ENCODE measurements at regions not wholly inside any gene's neighbourhood (a gene's known extent, or its start where the extent isn't known, plus 50 kb on each side); places are given as distances from the start of the nearest gene placed in this dataset.

GRCh38 chr11:56932572-56933220, 56.0 kb upstream of the OR5AK2 start:
- ChIA-PET POLR2A (no interaction called here), CTCF (no interaction called here)
- TF ChIP-seq, protein P1, sequence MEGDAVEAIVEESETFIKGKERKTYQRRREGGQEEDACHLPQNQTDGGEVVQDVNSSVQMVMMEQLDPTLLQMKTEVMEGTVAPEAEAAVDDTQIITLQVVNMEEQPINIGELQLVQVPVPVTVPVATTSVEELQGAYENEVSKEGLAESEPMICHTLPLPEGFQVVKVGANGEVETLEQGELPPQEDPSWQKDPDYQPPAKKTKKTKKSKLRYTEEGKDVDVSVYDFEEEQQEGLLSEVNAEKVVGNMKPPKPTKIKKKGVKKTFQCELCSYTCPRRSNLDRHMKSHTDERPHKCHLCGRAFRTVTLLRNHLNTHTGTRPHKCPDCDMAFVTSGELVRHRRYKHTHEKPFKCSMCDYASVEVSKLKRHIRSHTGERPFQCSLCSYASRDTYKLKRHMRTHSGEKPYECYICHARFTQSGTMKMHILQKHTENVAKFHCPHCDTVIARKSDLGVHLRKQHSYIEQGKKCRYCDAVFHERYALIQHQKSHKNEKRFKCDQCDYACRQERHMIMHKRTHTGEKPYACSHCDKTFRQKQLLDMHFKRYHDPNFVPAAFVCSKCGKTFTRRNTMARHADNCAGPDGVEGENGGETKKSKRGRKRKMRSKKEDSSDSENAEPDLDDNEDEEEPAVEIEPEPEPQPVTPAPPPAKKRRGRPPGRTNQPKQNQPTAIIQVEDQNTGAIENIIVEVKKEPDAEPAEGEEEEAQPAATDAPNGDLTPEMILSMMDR (IDR thresholded peaks at IDR 0.05; ENCODE audit: control extremely low read depth, extremely low read depth, low read depth, missing control alignments) = no peak
- DNase-seq (ENCODE audit: extremely low spot score) = no peak

- DNase-seq (ENCODE audit: extremely low spot score) = no peak
- POLR2A ChIA-PET = no interaction called here
- TF ChIP-seq, protein P1 (IDR thresholded peaks at IDR 0.05; ENCODE audit: control extremely low read depth, extremely low read depth, low read depth, missing control alignments) = no peak
- CTCF ChIA-PET = no interaction called here
Observed at GRCh38 chr11:56923116-56923515, 65.6 kb upstream of the OR5AK2 start.

DNA sequence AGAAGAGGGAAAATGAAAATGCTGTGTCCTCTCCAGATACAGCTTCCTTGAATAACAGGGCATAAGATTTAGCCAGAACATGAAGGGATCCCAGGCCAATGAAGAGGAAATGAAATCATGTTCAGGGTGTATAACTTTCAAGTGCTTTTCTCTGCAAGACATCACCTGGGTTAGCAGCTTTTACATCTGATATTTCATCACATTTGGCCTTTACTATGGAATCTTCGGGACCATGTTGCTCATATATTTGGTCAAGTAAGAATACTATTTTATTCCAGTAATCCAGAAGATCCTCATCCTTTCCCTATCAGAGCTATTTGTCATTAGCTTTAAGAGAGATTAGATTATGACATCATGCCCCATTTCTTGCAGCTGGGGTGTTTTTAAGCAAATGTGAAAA, 66.3 kb upstream of the OR5AK2 start:
- no peak for DNase-seq (ENCODE audit: extremely low spot score)
- ChIA-PET POLR2A (no interaction called here), CTCF (no interaction called here)
- TF ChIP-seq, protein P1 (IDR thresholded peaks at IDR 0.05; ENCODE audit: control extremely low read depth, extremely low read depth, low read depth, missing control alignments) = no peak

DNA sequence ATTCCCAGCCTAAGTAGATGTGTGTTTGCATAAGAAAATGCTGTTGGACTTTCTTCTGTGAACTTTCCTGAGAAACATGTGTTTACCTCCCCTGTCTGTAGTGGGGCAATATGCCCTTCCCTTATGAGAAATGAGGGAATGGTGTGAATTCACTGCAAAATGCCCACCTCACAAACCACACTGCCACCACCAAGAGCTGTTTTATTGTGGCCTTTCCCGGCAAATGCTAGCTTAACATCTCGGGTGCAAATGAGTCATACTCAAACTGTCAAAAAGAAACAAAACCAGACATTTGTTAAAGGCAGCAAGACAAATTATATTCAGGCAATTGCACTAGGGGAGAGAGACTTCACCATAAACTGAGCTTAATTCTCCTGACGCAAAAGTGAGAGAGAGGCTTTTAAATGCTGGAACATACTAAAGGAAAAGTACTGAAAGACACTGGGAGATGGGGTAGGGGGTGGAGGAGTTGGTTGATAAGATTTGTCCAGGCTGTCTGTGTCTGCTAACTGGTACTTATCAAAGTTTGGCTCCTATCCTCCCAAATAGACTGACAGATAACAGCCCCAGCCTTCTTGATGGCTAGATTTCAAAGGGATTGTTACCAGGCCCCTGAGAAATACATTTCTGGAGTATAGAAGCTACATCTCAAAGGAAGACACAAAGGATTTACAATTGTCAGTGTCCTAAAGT, 70.9 kb upstream of the OR5AK2 start:
- no peak for DNase-seq (ENCODE audit: extremely low spot score)
- TF ChIP-seq, protein P1 (IDR thresholded peaks at IDR 0.05; ENCODE audit: control extremely low read depth, extremely low read depth, low read depth, missing control alignments) = no peak
- POLR2A ChIA-PET = no interaction called here
- CTCF ChIA-PET = no interaction called here

DNA sequence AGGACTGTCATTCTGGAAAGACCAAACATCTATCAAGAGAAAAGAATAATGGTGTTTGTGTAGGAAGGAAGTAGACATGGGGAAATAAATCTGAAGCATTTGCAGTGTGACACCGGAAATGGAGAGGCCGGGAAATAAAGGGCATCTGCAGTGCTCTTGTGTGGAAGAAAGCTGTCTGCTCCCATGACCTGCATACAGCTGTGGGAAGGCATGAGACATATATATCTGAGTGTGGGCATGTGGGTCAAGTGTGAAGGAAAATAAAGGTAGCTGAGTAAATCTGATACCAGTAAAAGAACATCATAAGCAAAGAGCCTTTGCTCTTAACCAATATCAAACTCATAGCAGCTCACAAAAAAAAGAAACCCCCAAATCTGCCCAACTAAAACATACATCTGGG, 72.1 kb upstream of the OR5AK2 start:
- TF ChIP-seq, protein P1 (IDR thresholded peaks at IDR 0.05; ENCODE audit: control extremely low read depth, extremely low read depth, low read depth, missing control alignments) = no peak
- POLR2A ChIA-PET = no interaction called here
- CTCF ChIA-PET = no interaction called here
- DNase-seq (ENCODE audit: extremely low spot score) = no peak

GRCh38 chr11:56916162-56916561, 72.6 kb upstream of the OR5AK2 start:
- ChIA-PET CTCF (no interaction called here), POLR2A (no interaction called here)
- no peak for DNase-seq (ENCODE audit: extremely low spot score)
- TF ChIP-seq, protein P1 (IDR thresholded peaks at IDR 0.05; ENCODE audit: control extremely low read depth, extremely low read depth, low read depth, missing control alignments) = no peak
